ENCODE measurements at regions not wholly inside any gene's neighbourhood (a gene's known extent, or its start where the extent isn't known, plus 50 kb on each side); places are given as distances from the start of the nearest gene placed in this dataset.

GRCh38 chr16:6381896-6382295, 950.7 kb upstream of the RBFOX1 start:
- H3K4me1 ChIP-seq (ENCODE audit: control insufficient read depth, insufficient read depth, low read length): no peaks in the 10 kb centered on the region
- H3K9me3 ChIP-seq (replicated peaks; ENCODE audit: control insufficient read depth, low read depth, low read length): no peaks in the 10 kb centered on the region
- DNase-seq: no peak
- no peak overlapping the region for H3K27ac ChIP-seq (ENCODE audit: low read length)
- H3K27me3 ChIP-seq (ENCODE audit: control insufficient read depth, insufficient read depth, low read length): no peaks in the 10 kb centered on the region
- 84% methylated on average over 5 of the region's 6 CpGs for WGBS (ENCODE audit: insufficient coverage)
- no peak overlapping the region for H3K4me3 ChIP-seq (ENCODE audit: low read length)
- no peaks in the 10 kb centered on the region for H3K36me3 ChIP-seq (ENCODE audit: control insufficient read depth, insufficient read depth, low read length)

GRCh38 chr16:6377956-6378355, 954.7 kb upstream of the RBFOX1 start:
- Histone ChIP-seq H3K36me3 (ENCODE audit: control insufficient read depth, insufficient read depth, low read length) (no peaks in the 10 kb centered on the region), H3K4me3 (ENCODE audit: low read length) (no peak overlapping the region), H3K27me3 (ENCODE audit: control insufficient read depth, insufficient read depth, low read length) (no peaks in the 10 kb centered on the region), H3K9me3 (replicated peaks; ENCODE audit: control insufficient read depth, low read depth, low read length) (no peaks in the 10 kb centered on the region), H3K4me1 (ENCODE audit: control insufficient read depth, insufficient read depth, low read length) (no peaks in the 10 kb centered on the region), H3K27ac (ENCODE audit: low read length) (no peak overlapping the region)
- WGBS (ENCODE audit: insufficient coverage): 84% methylated on average over 10 of the region's 11 CpGs
- no peak for DNase-seq

- DNase-seq: peak; percentile 13
- no peak overlapping the region for H3K27ac ChIP-seq (ENCODE audit: low read length)
- H3K27me3 ChIP-seq (ENCODE audit: control insufficient read depth, insufficient read depth, low read length): no peaks in the 10 kb centered on the region
- no peaks in the 10 kb centered on the region for H3K36me3 ChIP-seq (ENCODE audit: control insufficient read depth, insufficient read depth, low read length)
- no peaks in the 10 kb centered on the region for H3K4me1 ChIP-seq (ENCODE audit: control insufficient read depth, insufficient read depth, low read length)
- H3K4me3 ChIP-seq (ENCODE audit: low read length): no peak overlapping the region
- peaks cover 4% of the 10 kb centered on the region for H3K9me3 ChIP-seq (replicated peaks; ENCODE audit: control insufficient read depth, low read depth, low read length)
- WGBS (ENCODE audit: insufficient coverage): 11% methylated on average over 6 of the region's 8 CpGs
These were observed 957.1 kb upstream of the RBFOX1 start for GRCh38 chr16:6375465-6376075.

- Histone ChIP-seq H3K9me3 (replicated peaks; ENCODE audit: control insufficient read depth, low read depth, low read length) (peaks cover 4% of the 10 kb centered on the region), H3K4me1 (ENCODE audit: control insufficient read depth, insufficient read depth, low read length) (no peaks in the 10 kb centered on the region), H3K4me3 (ENCODE audit: low read length) (no peak overlapping the region), H3K36me3 (ENCODE audit: control insufficient read depth, insufficient read depth, low read length) (no peaks in the 10 kb centered on the region), H3K27ac (ENCODE audit: low read length) (no peak overlapping the region), H3K27me3 (ENCODE audit: control insufficient read depth, insufficient read depth, low read length) (no peaks in the 10 kb centered on the region)
- 0% methylated on average over 1 of the region's 3 CpGs for WGBS (ENCODE audit: insufficient coverage)
- peak; percentile 7 for DNase-seq
These were observed 957.8 kb upstream of the RBFOX1 start for GRCh38 chr16:6374821-6375220.

- no CpG with 5 or more reads among the region's 3 CpGs for WGBS (ENCODE audit: insufficient coverage)
These were observed 967.8 kb upstream of the RBFOX1 start for GRCh38 chr16:6364846-6365245.

GRCh38 chr16:6363896-6364607, 968.6 kb upstream of the RBFOX1 start:
- 0% methylated on average over 1 of the region's 6 CpGs for WGBS (ENCODE audit: insufficient coverage)
- Histone ChIP-seq H3K4me3 (ENCODE audit: low read length) (no peak overlapping the region), H3K36me3 (ENCODE audit: control insufficient read depth, insufficient read depth, low read length) (no peaks in the 10 kb centered on the region), H3K9me3 (replicated peaks; ENCODE audit: control insufficient read depth, low read depth, low read length) (no peaks in the 10 kb centered on the region), H3K27ac (ENCODE audit: low read length) (no peak overlapping the region), H3K27me3 (ENCODE audit: control insufficient read depth, insufficient read depth, low read length) (no peaks in the 10 kb centered on the region), H3K4me1 (ENCODE audit: control insufficient read depth, insufficient read depth, low read length) (no peaks in the 10 kb centered on the region)
- DNase-seq: no peak

More at GRCh38 chr16:6364846-6365245, 967.8 kb upstream of the RBFOX1 start:
- Histone ChIP-seq H3K9me3 (replicated peaks; ENCODE audit: control insufficient read depth, low read depth, low read length) (no peaks in the 10 kb centered on the region), H3K36me3 (ENCODE audit: control insufficient read depth, insufficient read depth, low read length) (no peaks in the 10 kb centered on the region), H3K4me1 (ENCODE audit: control insufficient read depth, insufficient read depth, low read length) (no peaks in the 10 kb centered on the region), H3K27ac (ENCODE audit: low read length) (no peak overlapping the region), H3K27me3 (ENCODE audit: control insufficient read depth, insufficient read depth, low read length) (no peaks in the 10 kb centered on the region), H3K4me3 (ENCODE audit: low read length) (no peak overlapping the region)
- no peak for DNase-seq

GRCh38 chr16:6363396-6363795, 969.2 kb upstream of the RBFOX1 start:
- no peak for DNase-seq
- no peaks in the 10 kb centered on the region for H3K9me3 ChIP-seq (replicated peaks; ENCODE audit: control insufficient read depth, low read depth, low read length)
- H3K36me3 ChIP-seq (ENCODE audit: control insufficient read depth, insufficient read depth, low read length): no peaks in the 10 kb centered on the region
- no peak overlapping the region for H3K4me3 ChIP-seq (ENCODE audit: low read length)
- H3K4me1 ChIP-seq (ENCODE audit: control insufficient read depth, insufficient read depth, low read length): no peaks in the 10 kb centered on the region
- 87% methylated on average over 9 of the region's 11 CpGs for WGBS (ENCODE audit: insufficient coverage)
- no peaks in the 10 kb centered on the region for H3K27me3 ChIP-seq (ENCODE audit: control insufficient read depth, insufficient read depth, low read length)
- no peak overlapping the region for H3K27ac ChIP-seq (ENCODE audit: low read length)

- Histone ChIP-seq H3K9me3 (replicated peaks; ENCODE audit: control insufficient read depth, low read depth, low read length) (no peaks in the 10 kb centered on the region), H3K27me3 (ENCODE audit: control insufficient read depth, insufficient read depth, low read length) (no peaks in the 10 kb centered on the region), H3K36me3 (ENCODE audit: control insufficient read depth, insufficient read depth, low read length) (no peaks in the 10 kb centered on the region), H3K4me1 (ENCODE audit: control insufficient read depth, insufficient read depth, low read length) (no peaks in the 10 kb centered on the region), H3K27ac (ENCODE audit: low read length) (no peak overlapping the region), H3K4me3 (ENCODE audit: low read length) (no peak overlapping the region)
- WGBS (ENCODE audit: insufficient coverage): 47% methylated on average over 4 of the region's 5 CpGs
- DNase-seq: no peak
These were observed 970.3 kb upstream of the RBFOX1 start for GRCh38 chr16:6362321-6362720.

- WGBS (ENCODE audit: insufficient coverage): 100% methylated on average over 1 of the region's 7 CpGs
- no peak overlapping the region for H3K4me3 ChIP-seq (ENCODE audit: low read length)
- no peaks in the 10 kb centered on the region for H3K4me1 ChIP-seq (ENCODE audit: control insufficient read depth, insufficient read depth, low read length)
- DNase-seq: no peak
- H3K27ac ChIP-seq (ENCODE audit: low read length): no peak overlapping the region
- H3K36me3 ChIP-seq (ENCODE audit: control insufficient read depth, insufficient read depth, low read length): no peaks in the 10 kb centered on the region
- no peaks in the 10 kb centered on the region for H3K27me3 ChIP-seq (ENCODE audit: control insufficient read depth, insufficient read depth, low read length)
- H3K9me3 ChIP-seq (replicated peaks; ENCODE audit: control insufficient read depth, low read depth, low read length): no peaks in the 10 kb centered on the region
These were observed 972.0 kb upstream of the RBFOX1 start for GRCh38 chr16:6360641-6361040.

GRCh38 chr16:6356911-6357310, 975.7 kb upstream of the RBFOX1 start:
- Histone ChIP-seq H3K36me3 (ENCODE audit: control insufficient read depth, insufficient read depth, low read length) (no peaks in the 10 kb centered on the region), H3K27ac (ENCODE audit: low read length) (no peak overlapping the region), H3K4me1 (ENCODE audit: control insufficient read depth, insufficient read depth, low read length) (no peaks in the 10 kb centered on the region), H3K9me3 (replicated peaks; ENCODE audit: control insufficient read depth, low read depth, low read length) (no peaks in the 10 kb centered on the region), H3K4me3 (ENCODE audit: low read length) (no peak overlapping the region), H3K27me3 (ENCODE audit: control insufficient read depth, insufficient read depth, low read length) (no peaks in the 10 kb centered on the region)
- peak; percentile 37 for DNase-seq
- 15% methylated on average over 4 of the region's 7 CpGs for WGBS (ENCODE audit: insufficient coverage)
